AG09319 (cell line): ENCODE measurements at regions not wholly inside any gene's neighbourhood (a gene's known extent, or its start where the extent isn't known, plus 50 kb on each side); places are given as distances from the start of the nearest gene placed in this dataset.

ENCODE experiments used
- DNase-seq: peaks from one replicate; pipeline ENCODE4 v3.0.0-alpha.2; 2010; ENCODE audit warnings: low read depth; ENCODE audit errors: extremely low read depth
- CTCF ChIP-seq: IDR thresholded peaks from 2 replicates; pipeline ENCODE4 v1.5.1; 2011; ENCODE audit warnings: low read depth, mild to moderate bottlenecking, inconsistent platforms, low read length, moderate library complexity

GRCh38 chr13:30019648-30020626 lies 169.5 kb upstream of the UBL3 start:
- no peak for DNase-seq
- no peak for TF ChIP-seq CTCF

- DNase-seq: no peak
- no peak for TF ChIP-seq CTCF
Measured at GRCh38 chr13:30017880-30018279, 167.5 kb upstream of the UBL3 start.

- no peak for TF ChIP-seq CTCF
- no peak for DNase-seq
Measured at GRCh38 chr13:30016398-30016797, 166.0 kb upstream of the UBL3 start.

- TF ChIP-seq CTCF: no peak
- no peak for DNase-seq
Measured at GRCh38 chr13:30009411-30009810, 159.0 kb upstream of the UBL3 start.

GRCh38 chr13:30006246-30006645 lies 155.8 kb upstream of the UBL3 start:
- TF ChIP-seq CTCF: no peak
- DNase-seq: no peak

- DNase-seq: no peak
- no peak for TF ChIP-seq CTCF
Measured at GRCh38 chr13:30004204-30004603, 153.8 kb upstream of the UBL3 start.

- peak; percentile 8 for DNase-seq
- no peak for TF ChIP-seq CTCF
Measured at GRCh38 chr13:30002577-30002976, 152.2 kb upstream of the UBL3 start.
